PFSK-1 (cell line): ENCODE measurements at regions not wholly inside any gene's neighbourhood (a gene's known extent, or its start where the extent isn't known, plus 50 kb on each side); places are given as distances from the start of the nearest gene placed in this dataset.

Experiments used
- FOXP2 ChIP-seq: optimal IDR thresholded peaks from 2 replicates; pipeline ENCODE3; 2011; ENCODE audit warnings: borderline replicate concordance, control low read depth, inconsistent platforms; ENCODE audit not compliant: insufficient read depth; ENCODE audit errors: extremely low read length, extremely low read depth
- POLR2AphosphoS5 ChIP-seq: IDR thresholded peaks from 2 replicates; pipeline ENCODE4 v1.6.1; 2012; ENCODE audit warnings: low read depth, mild to moderate bottlenecking, control low read depth, low read length, moderate library complexity
- REST ChIP-seq, 2 experiments: IDR thresholded peaks; 2 replicates each; pipeline versions ENCODE4 v1.6.1 to v1.8.0; 2011 to 2012; ENCODE audit warnings: low read depth in 2 of 2, low read length in 2 of 2, control low read depth in 1 of 2, inconsistent platforms in 1 of 2, mild to moderate bottlenecking in 1 of 2, moderate library complexity in 1 of 2; ENCODE audit not compliant: insufficient read depth in 1 of 2
- SIN3A ChIP-seq: IDR thresholded peaks from 2 replicates; pipeline ENCODE4 v1.6.1; 2012; ENCODE audit warnings: mild to moderate bottlenecking, low read length, moderate library complexity, borderline replicate concordance; ENCODE audit not compliant: insufficient read depth
- TAF1 ChIP-seq: IDR thresholded peaks from 2 replicates; pipeline ENCODE4 v1.6.1; 2012; ENCODE audit warnings: low read length, control low read depth, borderline replicate concordance; ENCODE audit not compliant: insufficient read depth

GRCh38 chr2:19256121-19256601, 102.3 kb downstream of the OSR1 start:
- TF ChIP-seq SIN3A (no peak), POLR2AphosphoS5 (no peak), TAF1 (no peak), REST (IDR thresholded peaks at IDR 0.05; ENCODE audit: insufficient read depth in 1 of 2, low read depth in 2 of 2, low read length in 2 of 2) (no peak)

- no peak for TF ChIP-seq TAF1
- no peak for TF ChIP-seq POLR2AphosphoS5
- no peak for TF ChIP-seq FOXP2
- no peak for TF ChIP-seq SIN3A
- no peak for TF ChIP-seq REST (IDR thresholded peaks at IDR 0.05; ENCODE audit: insufficient read depth in 1 of 2, low read depth in 2 of 2, low read length in 2 of 2)
Measured at GRCh38 chr2:19255481-19255880, 102.9 kb downstream of the OSR1 start.

GRCh38 chr2:19251554-19251953, 106.9 kb downstream of the OSR1 start:
- TF ChIP-seq SIN3A (no peak), TAF1 (no peak), FOXP2 (no peak)

GRCh38 chr2:19250906-19251305, 107.5 kb downstream of the OSR1 start:
- TF ChIP-seq SIN3A (no peak), TAF1 (no peak), POLR2AphosphoS5 (no peak), FOXP2 (no peak), REST (IDR thresholded peaks at IDR 0.05; ENCODE audit: insufficient read depth in 1 of 2, low read depth in 2 of 2, low read length in 2 of 2) (no peak)

GRCh38 chr2:19247186-19247585, 111.2 kb downstream of the OSR1 start:
- TF ChIP-seq POLR2AphosphoS5, result no peak
- TF ChIP-seq TAF1, result no peak
- TF ChIP-seq SIN3A, result no peak
- no peak for TF ChIP-seq REST (IDR thresholded peaks at IDR 0.05; ENCODE audit: insufficient read depth in 1 of 2, low read depth in 2 of 2, low read length in 2 of 2)
- TF ChIP-seq FOXP2, result no peak
